ENCODE measurements at regions not wholly inside any gene's neighbourhood (a gene's known extent, or its start where the extent isn't known, plus 50 kb on each side); places are given as distances from the start of the nearest gene placed in this dataset.

DNA sequence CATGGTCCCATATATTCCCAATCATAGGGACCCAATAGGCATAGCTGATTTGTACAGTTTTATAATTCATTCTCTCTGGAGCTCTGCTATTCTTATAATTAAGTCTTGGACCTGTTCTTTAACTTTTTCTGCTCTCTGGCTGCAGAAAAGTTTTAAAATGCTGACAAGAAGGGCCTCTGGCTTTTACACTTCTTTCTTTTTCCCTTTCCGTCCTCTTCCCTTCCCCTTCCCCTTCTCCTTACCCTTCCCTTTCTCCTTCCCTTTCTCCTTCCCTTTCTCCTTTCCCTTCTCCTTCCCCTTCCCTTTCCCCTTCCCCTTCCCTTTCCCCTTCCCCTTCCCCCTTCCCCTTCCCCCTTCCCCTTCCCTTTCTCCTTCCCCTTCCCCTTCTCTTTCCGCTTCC is 101.3 kb upstream of the TPK1 start:
- H3K27me3 ChIP-seq (ENCODE audit: insufficient read depth, low read depth, low read length) = no peaks in the 10 kb centered on the region
- H3K9ac ChIP-seq (ENCODE audit: low read length) = no peak overlapping the region
- H3K4me3 ChIP-seq (ENCODE audit: low read length) = no peak overlapping the region
- H3K9me2 ChIP-seq (ENCODE audit: insufficient read depth, low read length) = no peaks in the 10 kb centered on the region
- no peak overlapping the region for H2AFZ ChIP-seq (ENCODE audit: low read depth, low read length)
- no peaks in the 10 kb centered on the region for H3F3A ChIP-seq (ENCODE audit: insufficient read depth, low read length, poor library complexity, severe bottlenecking)
- no peaks in the 10 kb centered on the region for H3K36me3 ChIP-seq (ENCODE audit: insufficient read depth, low read length)
- no peak overlapping the region for H3K4me2 ChIP-seq (ENCODE audit: low read length)
- no peaks in the 10 kb centered on the region for H4K20me1 ChIP-seq (ENCODE audit: insufficient read depth)
- no peak overlapping the region for H3K27ac ChIP-seq (ENCODE audit: low read length)
- no peaks in the 10 kb centered on the region for H3K9me3 ChIP-seq (ENCODE audit: low read length)
- TF ChIP-seq SMC3 (conservative IDR thresholded peaks at IDR 0.05; ENCODE audit: poor library complexity) (no peak), MXI1 (conservative IDR thresholded peaks at IDR 0.05; ENCODE audit: poor library complexity, severe bottlenecking) (no peak), POLR2AphosphoS5 (IDR thresholded peaks at IDR 0.05) (no peak), EP300 (conservative IDR thresholded peaks at IDR 0.05; ENCODE audit: poor library complexity, severe bottlenecking) (no peak), RAD21 (conservative IDR thresholded peaks at IDR 0.05) (no peak), EZH2 (IDR thresholded peaks at IDR 0.05; ENCODE audit: borderline replicate concordance, insufficient read depth, low read length, poor library complexity, severe bottlenecking) (no peak), TAF1 (IDR thresholded peaks at IDR 0.05; ENCODE audit: low read depth) (no peak)
- TF ChIP-seq, protein P1, sequence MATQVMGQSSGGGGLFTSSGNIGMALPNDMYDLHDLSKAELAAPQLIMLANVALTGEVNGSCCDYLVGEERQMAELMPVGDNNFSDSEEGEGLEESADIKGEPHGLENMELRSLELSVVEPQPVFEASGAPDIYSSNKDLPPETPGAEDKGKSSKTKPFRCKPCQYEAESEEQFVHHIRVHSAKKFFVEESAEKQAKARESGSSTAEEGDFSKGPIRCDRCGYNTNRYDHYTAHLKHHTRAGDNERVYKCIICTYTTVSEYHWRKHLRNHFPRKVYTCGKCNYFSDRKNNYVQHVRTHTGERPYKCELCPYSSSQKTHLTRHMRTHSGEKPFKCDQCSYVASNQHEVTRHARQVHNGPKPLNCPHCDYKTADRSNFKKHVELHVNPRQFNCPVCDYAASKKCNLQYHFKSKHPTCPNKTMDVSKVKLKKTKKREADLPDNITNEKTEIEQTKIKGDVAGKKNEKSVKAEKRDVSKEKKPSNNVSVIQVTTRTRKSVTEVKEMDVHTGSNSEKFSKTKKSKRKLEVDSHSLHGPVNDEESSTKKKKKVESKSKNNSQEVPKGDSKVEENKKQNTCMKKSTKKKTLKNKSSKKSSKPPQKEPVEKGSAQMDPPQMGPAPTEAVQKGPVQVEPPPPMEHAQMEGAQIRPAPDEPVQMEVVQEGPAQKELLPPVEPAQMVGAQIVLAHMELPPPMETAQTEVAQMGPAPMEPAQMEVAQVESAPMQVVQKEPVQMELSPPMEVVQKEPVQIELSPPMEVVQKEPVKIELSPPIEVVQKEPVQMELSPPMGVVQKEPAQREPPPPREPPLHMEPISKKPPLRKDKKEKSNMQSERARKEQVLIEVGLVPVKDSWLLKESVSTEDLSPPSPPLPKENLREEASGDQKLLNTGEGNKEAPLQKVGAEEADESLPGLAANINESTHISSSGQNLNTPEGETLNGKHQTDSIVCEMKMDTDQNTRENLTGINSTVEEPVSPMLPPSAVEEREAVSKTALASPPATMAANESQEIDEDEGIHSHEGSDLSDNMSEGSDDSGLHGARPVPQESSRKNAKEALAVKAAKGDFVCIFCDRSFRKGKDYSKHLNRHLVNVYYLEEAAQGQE (IDR thresholded peaks at IDR 0.05; ENCODE audit: borderline replicate concordance) = no peak
- TF ChIP-seq, protein P2, sequence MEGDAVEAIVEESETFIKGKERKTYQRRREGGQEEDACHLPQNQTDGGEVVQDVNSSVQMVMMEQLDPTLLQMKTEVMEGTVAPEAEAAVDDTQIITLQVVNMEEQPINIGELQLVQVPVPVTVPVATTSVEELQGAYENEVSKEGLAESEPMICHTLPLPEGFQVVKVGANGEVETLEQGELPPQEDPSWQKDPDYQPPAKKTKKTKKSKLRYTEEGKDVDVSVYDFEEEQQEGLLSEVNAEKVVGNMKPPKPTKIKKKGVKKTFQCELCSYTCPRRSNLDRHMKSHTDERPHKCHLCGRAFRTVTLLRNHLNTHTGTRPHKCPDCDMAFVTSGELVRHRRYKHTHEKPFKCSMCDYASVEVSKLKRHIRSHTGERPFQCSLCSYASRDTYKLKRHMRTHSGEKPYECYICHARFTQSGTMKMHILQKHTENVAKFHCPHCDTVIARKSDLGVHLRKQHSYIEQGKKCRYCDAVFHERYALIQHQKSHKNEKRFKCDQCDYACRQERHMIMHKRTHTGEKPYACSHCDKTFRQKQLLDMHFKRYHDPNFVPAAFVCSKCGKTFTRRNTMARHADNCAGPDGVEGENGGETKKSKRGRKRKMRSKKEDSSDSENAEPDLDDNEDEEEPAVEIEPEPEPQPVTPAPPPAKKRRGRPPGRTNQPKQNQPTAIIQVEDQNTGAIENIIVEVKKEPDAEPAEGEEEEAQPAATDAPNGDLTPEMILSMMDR (IDR thresholded peaks at IDR 0.05; ENCODE audit: poor library complexity, severe bottlenecking) = no peak
- H3K79me2 ChIP-seq (replicated peaks; ENCODE audit: insufficient read depth, low read length) = no peaks in the 10 kb centered on the region

DNA sequence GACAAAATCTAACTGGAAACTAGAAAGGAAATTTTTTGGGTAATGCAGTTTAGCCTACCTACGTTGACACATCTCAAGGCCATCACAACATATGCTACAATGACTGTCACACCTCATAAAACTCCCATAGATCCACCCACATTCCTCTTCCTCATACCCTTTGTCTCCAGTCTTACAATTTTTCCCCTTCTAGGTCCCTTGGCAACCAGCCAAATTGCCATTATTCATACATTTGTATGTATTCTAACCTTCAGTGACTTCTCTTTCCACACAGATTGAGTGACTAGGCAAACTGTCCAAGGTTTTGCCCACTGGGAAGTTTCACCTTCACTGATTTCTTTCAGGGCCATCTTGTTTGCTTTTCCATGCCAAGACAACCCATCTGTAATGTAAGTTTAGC is 100.5 kb upstream of the TPK1 start:
- H3K9ac ChIP-seq (ENCODE audit: low read length) = no peak overlapping the region
- H4K20me1 ChIP-seq (ENCODE audit: insufficient read depth) = no peaks in the 10 kb centered on the region
- TF ChIP-seq, protein P2 (IDR thresholded peaks at IDR 0.05; ENCODE audit: poor library complexity, severe bottlenecking) = no peak
- no peak for TF ChIP-seq POLR2AphosphoS5 (IDR thresholded peaks at IDR 0.05)
- no peak for TF ChIP-seq TAF1 (IDR thresholded peaks at IDR 0.05; ENCODE audit: low read depth)
- TF ChIP-seq EP300 (conservative IDR thresholded peaks at IDR 0.05; ENCODE audit: poor library complexity, severe bottlenecking) = no peak
- TF ChIP-seq EZH2 (IDR thresholded peaks at IDR 0.05; ENCODE audit: borderline replicate concordance, insufficient read depth, low read length, poor library complexity, severe bottlenecking) = no peak
- TF ChIP-seq MXI1 (conservative IDR thresholded peaks at IDR 0.05; ENCODE audit: poor library complexity, severe bottlenecking) = no peak
- no peak for TF ChIP-seq SMC3 (conservative IDR thresholded peaks at IDR 0.05; ENCODE audit: poor library complexity)
- TF ChIP-seq RAD21 (conservative IDR thresholded peaks at IDR 0.05) = no peak
- TF ChIP-seq, protein P1 (IDR thresholded peaks at IDR 0.05; ENCODE audit: borderline replicate concordance) = no peak
- no peaks in the 10 kb centered on the region for H3K79me2 ChIP-seq (replicated peaks; ENCODE audit: insufficient read depth, low read length)
- H2AFZ ChIP-seq (ENCODE audit: low read depth, low read length) = no peak overlapping the region
- H3K9me3 ChIP-seq (ENCODE audit: low read length) = no peaks in the 10 kb centered on the region
- H3K27me3 ChIP-seq (ENCODE audit: insufficient read depth, low read depth, low read length) = no peaks in the 10 kb centered on the region
- no peaks in the 10 kb centered on the region for H3K9me2 ChIP-seq (ENCODE audit: insufficient read depth, low read length)
- H3K27ac ChIP-seq (ENCODE audit: low read length) = no peak overlapping the region
- H3K4me3 ChIP-seq (ENCODE audit: low read length) = no peak overlapping the region
- no peaks in the 10 kb centered on the region for H3F3A ChIP-seq (ENCODE audit: insufficient read depth, low read length, poor library complexity, severe bottlenecking)
- H3K4me2 ChIP-seq (ENCODE audit: low read length) = no peak overlapping the region
- H3K36me3 ChIP-seq (ENCODE audit: insufficient read depth, low read length) = no peaks in the 10 kb centered on the region

Data from neural cell (in vitro differentiated cells).